Kidney glomerular epithelial cell (primary cell): ENCODE measurements at regions not wholly inside any gene's neighbourhood (a gene's known extent, or its start where the extent isn't known, plus 50 kb on each side); places are given as distances from the start of the nearest gene placed in this dataset.
"Not testable (repeated sequence)": the region's sequence is repeated elsewhere in the genome, so short reads cannot be mapped to it uniquely, and the experiment has no call there.

ENCODE experiments used
- DNase-seq: peaks from one replicate; lab custom pipeline; 2025; lab: John Stamatoyannopoulos, UW

DNA sequence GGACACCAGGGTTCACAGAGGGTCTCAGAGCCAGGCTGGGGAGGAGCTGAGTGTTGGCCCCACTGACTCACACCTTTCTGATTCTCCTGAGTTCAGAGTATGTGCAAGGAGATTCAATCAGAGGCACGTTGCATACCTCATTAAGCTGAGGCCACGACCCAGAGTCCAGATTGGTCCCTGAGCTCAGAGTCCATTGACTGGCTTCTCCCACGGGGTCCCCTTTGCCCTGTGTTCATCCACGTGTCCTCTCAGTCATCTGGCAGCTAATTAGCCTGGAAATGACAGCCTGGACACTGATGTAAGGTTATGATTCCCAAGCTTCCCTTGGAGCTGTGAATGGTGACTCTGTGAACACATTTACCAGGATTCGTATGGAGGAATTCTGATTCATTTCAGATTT lies 267.2 kb downstream of the SH3BP4 start:
- no peak for DNase-seq

GRCh38 chr2:235220331-235220730 lies 268.5 kb downstream of the SH3BP4 start:
- no peak for DNase-seq

- DNase-seq: no peak
Observed at GRCh38 chr2:235223011-235223410, 270.8 kb upstream of the AGAP1 start.

DNA sequence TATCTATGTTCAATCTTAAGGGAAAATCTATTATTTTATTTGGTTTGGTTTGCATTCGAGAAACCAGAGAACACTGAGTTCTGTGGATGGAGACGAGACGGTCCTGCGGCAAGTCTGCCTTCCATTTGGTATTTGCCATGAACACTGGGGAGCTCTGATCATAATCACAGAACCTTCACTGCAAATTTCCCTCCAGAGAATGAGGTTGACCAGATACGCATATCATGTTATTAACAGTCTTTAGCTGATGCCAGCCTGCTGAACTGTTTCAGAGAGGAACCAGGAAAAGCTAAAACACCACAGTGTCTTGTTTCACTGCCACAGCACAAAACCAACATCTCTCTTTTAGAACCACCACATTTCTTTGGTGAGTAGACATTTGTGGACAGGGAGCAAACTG lies 269.4 kb upstream of the AGAP1 start:
- DNase-seq: no peak

DNA sequence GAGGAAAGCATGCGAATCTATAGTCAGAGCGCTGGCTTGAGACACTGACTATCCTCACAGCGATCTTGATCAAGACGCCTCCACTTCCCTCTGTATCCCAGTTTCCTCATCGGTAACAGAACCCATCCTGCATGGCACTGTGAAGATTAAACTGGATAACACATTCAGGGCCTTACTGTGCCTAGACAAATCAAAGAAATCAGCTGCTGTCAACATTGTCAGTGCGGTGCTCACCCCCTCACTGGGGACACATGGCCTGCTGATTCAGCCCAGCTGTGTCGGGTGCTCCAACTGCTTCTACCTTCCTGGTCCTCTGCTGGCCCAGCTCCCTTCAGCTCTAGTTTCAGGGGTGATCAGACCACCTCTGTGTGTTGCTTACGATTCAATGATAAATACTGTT lies 268.6 kb upstream of the AGAP1 start:
- no peak for DNase-seq

GRCh38 chr2:235227590-235227989 lies 266.3 kb upstream of the AGAP1 start:
- no peak for DNase-seq

DNA sequence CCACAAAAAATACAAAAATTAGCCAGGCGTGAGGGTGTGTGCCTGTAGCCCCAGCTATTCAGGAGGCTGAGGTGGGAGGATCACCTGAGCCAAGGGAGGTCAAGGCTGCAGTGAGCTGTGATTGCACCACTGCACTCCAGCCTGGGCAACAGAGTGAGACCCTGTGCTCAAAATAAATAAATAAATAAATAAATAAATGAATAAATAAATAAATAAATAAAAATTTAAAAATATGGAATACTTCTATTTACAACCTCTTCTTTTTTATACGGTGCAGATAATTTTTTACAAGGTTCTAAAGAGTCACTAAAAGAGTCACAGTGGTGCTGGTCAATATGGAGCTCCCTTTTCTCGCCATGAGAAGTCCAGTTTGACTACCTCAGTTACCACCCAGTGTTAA lies 265.4 kb upstream of the AGAP1 start:
- DNase-seq: not testable (repeated sequence)

- DNase-seq: no peak
Observed at GRCh38 chr2:235229236-235229635, 264.6 kb upstream of the AGAP1 start.

DNA sequence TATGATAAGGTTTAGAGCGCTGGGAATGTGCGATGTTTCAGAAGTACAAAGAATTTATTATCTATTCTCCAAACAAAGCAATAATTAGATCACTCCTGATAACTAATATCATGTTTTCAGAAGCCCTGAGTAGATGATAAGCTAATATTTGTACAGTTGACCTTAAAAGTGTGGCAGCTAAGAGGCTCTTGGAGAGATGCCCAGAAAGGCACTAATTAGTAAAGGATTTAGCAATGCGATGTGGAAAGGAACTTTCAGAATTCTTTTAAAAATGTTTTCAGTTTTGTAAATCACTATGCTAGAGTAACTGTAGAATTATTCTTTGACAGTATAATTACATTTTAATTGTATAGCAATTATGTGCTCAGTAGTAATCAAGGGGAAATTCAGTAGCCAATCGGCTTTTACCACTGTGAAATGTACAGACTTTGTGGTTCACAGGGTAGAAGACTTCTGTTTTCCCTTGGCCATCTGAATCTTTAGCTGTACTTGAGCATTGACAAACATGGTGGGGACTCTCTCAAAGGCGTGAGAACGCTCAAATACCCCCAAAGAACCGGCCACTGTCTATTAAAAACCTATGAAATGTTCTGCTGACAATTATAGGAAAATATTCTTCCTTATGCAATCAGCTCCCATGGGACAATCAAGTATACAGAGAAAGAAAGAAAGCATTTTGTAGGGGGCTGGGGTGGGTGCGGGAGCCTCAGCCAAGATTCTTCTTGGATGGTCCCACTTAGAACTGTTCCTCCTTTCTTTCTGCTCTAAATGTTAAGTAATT lies 262.8 kb upstream of the AGAP1 start:
- DNase-seq: peak; percentile 27

DNA sequence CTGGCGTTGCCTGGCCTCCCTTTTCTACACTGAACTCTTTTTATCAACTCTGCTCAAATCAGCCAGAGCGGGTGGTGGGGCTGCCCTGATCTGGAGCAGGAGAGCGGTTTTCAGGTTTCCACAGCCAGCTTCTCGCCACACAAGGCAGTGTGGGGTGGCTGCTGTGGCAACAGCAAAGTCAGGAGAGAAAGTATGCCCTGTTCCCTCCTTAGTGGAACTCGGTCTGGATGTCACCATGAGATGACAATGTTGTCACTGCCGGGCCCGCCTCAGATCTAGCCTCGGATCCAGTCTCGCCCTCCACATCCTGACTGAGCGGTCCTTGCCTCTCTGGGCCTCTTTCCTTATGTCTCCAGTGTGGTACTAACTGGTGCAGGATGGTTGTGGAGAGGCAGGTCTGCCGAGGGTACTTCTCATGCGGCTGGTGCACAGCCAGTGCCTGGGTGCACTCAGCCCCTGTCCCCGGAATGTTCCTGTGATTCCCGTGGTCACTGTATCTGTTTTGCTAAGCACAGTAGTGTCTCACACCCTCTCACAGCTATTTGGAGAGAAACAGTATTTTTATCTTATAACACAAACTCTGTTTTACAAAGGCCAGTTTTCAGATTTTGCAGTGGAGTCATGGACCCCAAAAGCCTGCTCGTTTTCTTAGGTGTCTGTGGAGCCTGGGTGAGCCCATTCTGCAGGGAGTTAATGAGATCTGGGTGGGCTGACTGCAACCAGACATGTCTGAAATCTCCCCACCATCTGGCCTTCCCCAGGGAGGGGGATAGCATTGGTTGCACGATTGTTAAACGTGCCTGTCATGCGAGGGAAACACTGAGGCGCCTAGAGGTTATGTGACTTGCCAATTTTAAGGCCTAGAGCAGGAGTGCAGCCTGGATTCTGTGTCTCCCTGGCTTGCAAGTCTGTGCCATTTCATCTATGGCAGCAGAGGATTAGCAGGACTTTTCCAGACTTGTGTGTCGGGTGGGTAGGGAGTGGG lies 261.1 kb upstream of the AGAP1 start:
- no peak for DNase-seq

GRCh38 chr2:235234736-235235135 lies 259.1 kb upstream of the AGAP1 start:
- DNase-seq: no peak

- no peak for DNase-seq
Observed at GRCh38 chr2:235235977-235236767, 257.7 kb upstream of the AGAP1 start.

DNA sequence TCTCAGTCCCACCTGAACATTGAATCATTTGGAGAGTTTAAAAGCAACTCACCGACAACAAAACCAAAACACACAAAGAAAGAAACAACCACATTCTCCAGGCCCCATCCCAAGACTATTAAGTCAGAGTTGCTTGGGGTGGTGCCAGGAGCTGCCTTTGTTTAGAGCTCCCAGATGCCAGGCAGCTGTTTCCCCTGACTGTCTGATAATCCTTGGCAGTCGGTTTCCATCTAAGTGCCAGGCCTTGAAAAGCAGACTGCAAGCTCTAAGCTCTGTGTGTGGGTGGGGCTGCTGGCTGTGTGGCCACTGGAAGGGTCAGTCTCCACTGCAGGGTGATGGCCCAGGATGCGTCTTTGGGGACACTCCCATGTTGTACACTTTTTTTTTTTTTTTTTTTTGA lies 255.3 kb upstream of the AGAP1 start:
- DNase-seq: no peak

DNA sequence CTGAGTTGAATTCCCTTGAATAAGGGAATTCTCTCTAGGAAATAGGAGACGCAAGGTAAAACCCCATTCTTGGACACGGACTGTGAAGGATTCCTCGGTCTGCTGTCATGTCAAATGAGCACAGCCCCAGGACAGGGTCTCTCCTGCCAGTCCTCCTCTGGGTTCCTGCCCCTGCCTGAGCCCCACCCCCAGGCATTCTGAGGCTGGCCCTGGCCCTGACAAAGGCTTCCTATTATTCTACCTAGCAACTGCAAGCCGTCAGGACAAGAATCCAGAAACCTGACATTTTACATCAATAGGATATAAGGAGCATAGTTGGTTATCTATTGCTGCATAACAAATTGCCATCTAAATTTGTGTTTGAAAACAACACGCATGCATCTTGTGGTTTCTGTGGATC lies 253.3 kb upstream of the AGAP1 start:
- DNase-seq: no peak

DNA sequence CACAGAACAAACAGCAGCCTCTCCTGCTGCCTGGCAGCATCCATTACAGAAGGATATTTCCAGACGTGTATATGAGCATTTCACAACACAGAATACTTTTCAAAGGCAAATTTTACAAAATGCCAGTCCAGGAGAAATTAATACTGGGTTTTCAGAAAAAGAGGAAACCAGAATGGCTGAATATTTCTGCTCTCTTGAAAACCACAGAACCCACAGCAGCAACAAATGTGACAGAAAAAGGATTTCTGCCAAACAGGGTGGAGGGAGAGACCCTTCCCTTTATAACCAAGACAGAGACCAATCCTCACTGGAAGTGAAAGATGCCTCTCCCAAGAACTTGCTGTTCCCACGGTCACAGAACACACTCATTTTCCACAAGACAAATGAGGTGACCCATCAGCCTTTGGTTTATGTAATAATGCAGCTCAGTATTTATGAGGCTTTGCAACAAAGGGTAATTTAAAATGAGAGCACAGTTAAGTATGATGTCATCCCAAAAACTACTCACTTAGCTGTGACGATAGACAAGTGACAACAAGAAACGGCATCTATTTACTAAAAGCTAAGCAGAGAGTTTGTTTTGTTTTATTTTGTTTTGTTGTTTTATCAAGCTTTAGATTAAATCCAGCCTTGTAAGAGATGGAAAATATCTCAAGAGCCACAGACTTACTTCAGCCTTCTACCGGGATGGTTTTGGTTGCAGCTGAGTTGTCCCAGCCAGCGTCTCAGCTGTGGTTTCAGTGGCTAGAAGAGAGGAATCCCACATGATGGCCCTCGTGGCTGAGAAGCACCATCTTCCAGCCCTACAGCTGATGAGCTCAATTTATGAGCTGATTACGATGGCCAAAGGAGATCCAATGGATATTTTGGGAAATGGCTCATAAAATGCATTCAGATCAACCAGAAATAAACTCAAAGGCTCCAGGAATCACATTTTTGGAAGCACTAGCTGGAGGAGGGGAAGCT lies 249.3 kb upstream of the AGAP1 start:
- DNase-seq: no peak

GRCh38 chr2:235247001-235247400 lies 246.8 kb upstream of the AGAP1 start:
- DNase-seq: no peak

- DNase-seq: no peak
Observed at GRCh38 chr2:235255693-235256092, 238.2 kb upstream of the AGAP1 start.

- no peak for DNase-seq
Observed at GRCh38 chr2:235257590-235257989, 236.3 kb upstream of the AGAP1 start.

DNA sequence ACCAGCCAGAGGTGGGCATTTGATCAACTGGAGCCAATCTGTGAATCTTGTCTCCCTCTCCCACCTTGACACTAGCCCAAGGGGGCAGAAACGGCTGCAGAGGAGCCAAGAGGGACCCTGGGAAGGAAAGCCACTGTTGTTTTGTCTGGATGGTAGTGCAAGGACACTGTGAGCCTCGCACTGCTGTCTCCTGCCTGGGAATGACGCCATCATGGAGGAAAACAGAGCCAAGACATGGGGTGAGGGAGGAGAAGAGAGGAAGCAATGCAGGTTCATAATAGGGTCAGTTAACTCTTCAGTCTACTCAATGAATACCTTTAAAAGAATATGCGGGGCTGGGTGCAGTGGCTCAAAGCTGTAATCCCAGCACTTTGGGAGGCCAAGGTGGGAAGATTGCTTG lies 231.1 kb upstream of the AGAP1 start:
- no peak for DNase-seq

DNA sequence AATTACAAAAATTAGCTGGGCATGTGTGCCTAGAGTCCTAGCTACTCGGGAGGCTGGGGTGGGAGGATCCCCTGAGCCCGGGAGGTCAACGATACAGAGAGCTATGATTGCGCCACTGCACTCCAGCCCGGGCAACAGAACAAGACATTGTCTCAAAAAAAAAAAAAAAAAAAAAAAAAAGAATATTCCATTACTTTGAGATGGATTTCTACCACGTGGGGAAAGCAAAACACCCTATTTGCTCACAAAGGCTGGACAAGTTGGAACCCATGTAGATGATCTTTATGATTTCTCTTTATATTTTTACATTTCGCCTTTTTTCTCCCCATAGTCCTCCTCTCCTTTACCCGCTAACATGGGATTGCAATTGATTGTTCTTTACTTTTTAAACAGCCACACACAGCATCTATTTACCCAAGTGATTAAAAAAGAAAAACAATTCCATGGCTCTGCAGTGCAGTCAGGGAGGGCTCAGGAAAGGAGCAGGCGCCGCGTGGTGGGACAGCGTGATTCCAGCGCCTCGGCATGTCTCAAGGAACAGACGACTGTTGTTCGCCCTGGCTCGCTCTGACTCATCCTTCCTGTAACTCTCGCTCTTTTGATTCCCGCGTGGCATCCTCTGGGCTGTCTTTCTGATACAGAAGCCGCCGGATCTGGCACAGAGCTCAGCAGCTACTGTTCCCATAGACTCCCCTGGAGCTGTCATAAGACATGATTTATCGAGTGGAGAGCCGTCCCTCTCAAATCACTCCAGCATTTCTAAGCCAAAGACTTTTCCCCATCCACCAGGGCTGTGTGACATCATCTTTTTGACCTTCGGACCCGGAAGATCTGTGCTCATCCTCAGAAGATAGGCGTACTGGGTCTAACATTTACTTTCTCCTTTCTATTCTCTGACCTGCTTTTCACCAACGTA lies 230.4 kb upstream of the AGAP1 start:
- peak; percentile 37 for DNase-seq
